ENCODE measurements at regions not wholly inside any gene's neighbourhood (a gene's known extent, or its start where the extent isn't known, plus 50 kb on each side); places are given as distances from the start of the nearest gene placed in this dataset.

GRCh38 chr12:60278209-60278608, 682.4 kb downstream of the SLC16A7 start:
- no peak for TF ChIP-seq CTCF (IDR thresholded peaks at IDR 0.05; ENCODE audit: extremely low read depth, missing control alignments)
- no peak for DNase-seq (ENCODE audit: low spot score)

GRCh38 chr12:60279221-60279620, 683.4 kb downstream of the SLC16A7 start:
- no peak for DNase-seq (ENCODE audit: low spot score)
- TF ChIP-seq CTCF (IDR thresholded peaks at IDR 0.05; ENCODE audit: extremely low read depth, missing control alignments) = no peak

- DNase-seq (ENCODE audit: low spot score) = no peak
- TF ChIP-seq CTCF (IDR thresholded peaks at IDR 0.05; ENCODE audit: extremely low read depth, missing control alignments) = no peak
Measured at GRCh38 chr12:60281522-60281921, 685.7 kb downstream of the SLC16A7 start.

- no peak for DNase-seq (ENCODE audit: low spot score)
- no peak for TF ChIP-seq CTCF (IDR thresholded peaks at IDR 0.05; ENCODE audit: extremely low read depth, missing control alignments)
Measured at GRCh38 chr12:60290532-60290931, 694.7 kb downstream of the SLC16A7 start.

- no peak for DNase-seq (ENCODE audit: low spot score)
- TF ChIP-seq CTCF (IDR thresholded peaks at IDR 0.05; ENCODE audit: extremely low read depth, missing control alignments) = no peak
Measured at GRCh38 chr12:60308366-60308991, 712.6 kb downstream of the SLC16A7 start.

- no peak for DNase-seq (ENCODE audit: low spot score)
- TF ChIP-seq CTCF (IDR thresholded peaks at IDR 0.05; ENCODE audit: extremely low read depth, missing control alignments) = no peak
Measured at GRCh38 chr12:60311940-60312339, 716.1 kb downstream of the SLC16A7 start.

- DNase-seq (ENCODE audit: low spot score) = no peak
- TF ChIP-seq CTCF (IDR thresholded peaks at IDR 0.05; ENCODE audit: extremely low read depth, missing control alignments) = no peak
Measured at GRCh38 chr12:60317361-60317760, 721.5 kb downstream of the SLC16A7 start.

All from GM20000 (cell line).